Renal cortex interstitium (tissue), 11 donors: ENCODE measurements at regions not wholly inside any gene's neighbourhood (a gene's known extent, or its start where the extent isn't known, plus 50 kb on each side); places are given as distances from the start of the nearest gene placed in this dataset.
"Not testable (repeated sequence)": the region's sequence is repeated elsewhere in the genome, so short reads cannot be mapped to it uniquely, and the experiment has no call there.

ENCODE experiments used
- DNase-seq, 11 donors: peaks; one replicate each; pipeline ENCODE4 v3.0.0-alpha.2; 2013; ENCODE audit warnings: low read depth in 9 of 11, low spot score in 4 of 11; ENCODE audit errors: extremely low read depth in 1 of 11

- DNase-seq: peak; percentile 8 to 49 (median 17)
Observed at GRCh38 chr5:162209005-162209605, 141.5 kb downstream of the GABRG2 start.

GRCh38 chr5:162214551-162214950, 147.0 kb downstream of the GABRG2 start:
- no peak for DNase-seq

GRCh38 chr5:162217037-162217436, 149.5 kb downstream of the GABRG2 start:
- no peak for DNase-seq

GRCh38 chr5:162221910-162222309, 154.3 kb downstream of the GABRG2 start:
- no peak for DNase-seq

- DNase-seq: no peak
Observed at GRCh38 chr5:162227075-162227474, 159.5 kb downstream of the GABRG2 start.

GRCh38 chr5:162230348-162230747, 162.8 kb downstream of the GABRG2 start:
- DNase-seq: no peak

- no peak for DNase-seq
Observed at GRCh38 chr5:162231522-162231921, 163.9 kb downstream of the GABRG2 start.

- no peak for DNase-seq
Observed at GRCh38 chr5:162240734-162241133, 173.2 kb downstream of the GABRG2 start.

- DNase-seq: no peak
Observed at GRCh38 chr5:162242416-162242815, 174.8 kb downstream of the GABRG2 start.

- no peak for DNase-seq
Observed at GRCh38 chr5:162243651-162244050, 176.1 kb downstream of the GABRG2 start.

GRCh38 chr5:162248107-162248713, 180.6 kb downstream of the GABRG2 start:
- DNase-seq: no peak

GRCh38 chr5:162256711-162257110, 189.1 kb downstream of the GABRG2 start:
- no peak for DNase-seq

- DNase-seq: no peak
Observed at GRCh38 chr5:162268694-162269481, 201.3 kb downstream of the GABRG2 start.

GRCh38 chr5:162272417-162272816, 204.8 kb downstream of the GABRG2 start:
- DNase-seq: no peak

GRCh38 chr5:162274679-162275078, 207.1 kb downstream of the GABRG2 start:
- DNase-seq: no peak

- DNase-seq: not testable (repeated sequence)
Observed at GRCh38 chr5:162275387-162275786, 207.8 kb downstream of the GABRG2 start.

- DNase-seq: no peak
Observed at GRCh38 chr5:162282191-162282590, 214.6 kb downstream of the GABRG2 start.

GRCh38 chr5:162283609-162284008, 216.0 kb downstream of the GABRG2 start:
- DNase-seq: no peak

GRCh38 chr5:162288647-162289296, 221.2 kb downstream of the GABRG2 start:
- DNase-seq: no peak

- no peak for DNase-seq
Observed at GRCh38 chr5:162289489-162289888, 221.9 kb downstream of the GABRG2 start.
